CD8-positive, alpha-beta memory T cell (primary cell): ENCODE measurements at regions not wholly inside any gene's neighbourhood (a gene's known extent, or its start where the extent isn't known, plus 50 kb on each side); places are given as distances from the start of the nearest gene placed in this dataset.
"Not testable (repeated sequence)": the region's sequence is repeated elsewhere in the genome, so short reads cannot be mapped to it uniquely, and the experiment has no call there.

Experiments used
- CTCF ChIA-PET: fragments of 350-600 bp; sonication (Branson Sonifier 250); formaldehyde crosslinking; loops from one replicate; lab custom pipeline; 2021; ENCODE audit warnings: antibody characterized with exemption; lab: Charles Lee
- POLR2A ChIA-PET: fragments of 350-600 bp; sonication (Branson Sonifier 250); formaldehyde crosslinking; loops from one replicate; lab custom pipeline; 2021; ENCODE audit warnings: antibody characterized with exemption; lab: Charles Lee
- DNase-seq, 5 donors: peaks; one replicate each; pipeline versions ENCODE4 v3.0.0 to v3.0.0-alpha.2; 2020 to 2022; ENCODE audit warnings: mixed read lengths in 1 of 5
- H3K27ac ChIP-seq: one replicate; pipeline ENCODE4 v1.7.0; 2013; ENCODE audit warnings: low read depth, mild to moderate bottlenecking, low read length, moderate library complexity
- H3K27me3 ChIP-seq: 2 replicates; pipeline ENCODE4 v1.7.0; 2013; ENCODE audit warnings: low read length, mild to moderate bottlenecking; ENCODE audit not compliant: insufficient read depth, poor library complexity, severe bottlenecking
- H3K36me3 ChIP-seq: 2 replicates; pipeline ENCODE4 v1.7.0; 2013; ENCODE audit warnings: mild to moderate bottlenecking, low read length, moderate library complexity; ENCODE audit not compliant: insufficient read depth
- H3K4me1 ChIP-seq: 2 replicates; pipeline ENCODE4 v1.7.0; 2013; ENCODE audit warnings: mild to moderate bottlenecking, low read length, moderate library complexity; ENCODE audit not compliant: insufficient read depth
- H3K4me3 ChIP-seq: 2 replicates; pipeline ENCODE4 v1.7.0; 2013; ENCODE audit warnings: mild to moderate bottlenecking, low read length
- H3K9me3 ChIP-seq: 2 replicates; pipeline ENCODE4 v1.7.0; 2013; ENCODE audit warnings: mild to moderate bottlenecking, low read length
- H3K27ac Mint-ChIP-seq, 8 donors: one replicate each; pipeline ENCODE4 v1.8.0; 2020 to 2021; ENCODE audit warnings: mixed read lengths in 8 of 8, mild to moderate bottlenecking in 6 of 8, inconsistent platforms in 3 of 8, moderate library complexity in 3 of 8
- H3K27me3 Mint-ChIP-seq, 2 donors: one replicate each; pipeline ENCODE4 v1.8.0; 2020 to 2021; ENCODE audit warnings: mixed read lengths in 2 of 2, mild to moderate bottlenecking in 1 of 2, moderate library complexity in 1 of 2
- H3K36me3 Mint-ChIP-seq, 3 donors: one replicate each; pipeline ENCODE4 v1.8.0; 2020 to 2021; ENCODE audit warnings: mixed read lengths in 3 of 3, inconsistent platforms in 1 of 3, mild to moderate bottlenecking in 1 of 3
- H3K4me1 Mint-ChIP-seq, 3 donors: one replicate each; pipeline ENCODE4 v1.8.0; 2020 to 2021; ENCODE audit warnings: mixed read lengths in 3 of 3, inconsistent platforms in 1 of 3, mild to moderate bottlenecking in 1 of 3
- H3K4me3 Mint-ChIP-seq, 7 donors: one replicate each; pipeline ENCODE4 v1.8.0; 2020 to 2021; ENCODE audit warnings: mixed read lengths in 7 of 7, mild to moderate bottlenecking in 6 of 7, moderate library complexity in 4 of 7, inconsistent platforms in 2 of 7
- H3K9me3 Mint-ChIP-seq, 5 donors: one replicate each; pipeline ENCODE4 v1.8.0; 2020 to 2022; ENCODE audit warnings: mixed read lengths in 5 of 5, mild to moderate bottlenecking in 3 of 5, moderate library complexity in 2 of 5, inconsistent platforms in 1 of 5

DNA sequence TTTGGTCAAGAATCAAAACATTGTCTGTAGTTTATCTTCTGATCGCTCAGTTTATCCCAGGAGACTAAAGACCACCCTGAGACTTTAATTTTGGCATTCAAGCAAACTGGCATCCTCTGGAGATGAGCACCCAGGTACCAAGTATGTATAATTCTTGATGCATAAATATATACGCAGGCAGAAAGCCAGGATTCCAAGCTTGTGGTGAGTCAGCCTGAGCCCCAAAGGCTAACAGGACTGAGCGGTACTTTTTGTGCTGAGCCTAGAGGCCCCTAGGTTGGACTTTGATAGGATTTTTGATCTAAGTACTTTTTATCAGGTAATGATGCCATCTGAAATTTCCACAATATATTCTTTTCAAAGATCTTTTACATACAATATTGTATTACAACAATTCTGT, 301.3 kb downstream of the TFAP2B start:
- Mint-ChIP-seq H3K4me3 (no peak overlapping the region), H3K27me3 (no peaks in the 10 kb centered on the region), H3K27ac (no peak overlapping the region), H3K9me3 (peaks cover 0 to 12% (median 7%) of the 10 kb centered on the region in 5 donors), H3K4me1 (no peaks in the 10 kb centered on the region), H3K36me3 (no peaks in the 10 kb centered on the region)
- no peak for DNase-seq
- no peaks in the 10 kb centered on the region for H3K4me1 ChIP-seq
- ChIA-PET CTCF (no interaction called here), POLR2A (no interaction called here)
- H3K27ac ChIP-seq: no peak overlapping the region
- no peaks in the 10 kb centered on the region for H3K36me3 ChIP-seq
- no peaks in the 10 kb centered on the region for H3K9me3 ChIP-seq
- H3K27me3 ChIP-seq: no peaks in the 10 kb centered on the region
- H3K4me3 ChIP-seq: no peak overlapping the region

DNA sequence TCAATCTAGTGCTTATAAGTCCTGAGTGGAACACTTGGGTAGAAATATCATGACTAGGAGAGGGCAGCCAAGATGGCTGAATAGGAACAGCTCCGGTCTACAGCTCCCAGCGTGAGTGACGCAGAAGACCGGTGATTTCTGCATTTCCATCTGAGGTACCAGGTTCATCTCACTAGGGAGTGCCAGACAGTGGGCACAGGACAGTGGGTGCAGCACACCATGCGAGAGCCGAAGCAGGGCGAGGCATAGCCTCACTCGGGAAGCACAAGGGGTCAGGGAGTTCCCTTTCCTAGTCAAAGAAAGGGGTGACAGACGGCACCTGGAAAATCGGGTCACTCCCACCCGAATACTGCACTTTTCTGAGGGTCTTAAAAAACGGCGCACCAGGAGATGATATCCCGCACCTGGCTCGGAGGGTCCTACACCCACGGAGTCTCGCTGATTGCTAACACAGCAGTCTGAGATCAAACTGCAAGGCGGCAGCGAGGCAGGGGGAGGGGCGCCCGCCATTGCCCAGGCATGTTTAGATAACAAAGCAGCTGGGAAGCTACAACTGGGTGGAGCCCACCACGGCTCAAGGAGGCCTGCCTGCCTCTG, 302.8 kb downstream of the TFAP2B start:
- H3K9me3 Mint-ChIP-seq, DNase-seq, CTCF ChIA-PET: not testable (repeated sequence)

DNA sequence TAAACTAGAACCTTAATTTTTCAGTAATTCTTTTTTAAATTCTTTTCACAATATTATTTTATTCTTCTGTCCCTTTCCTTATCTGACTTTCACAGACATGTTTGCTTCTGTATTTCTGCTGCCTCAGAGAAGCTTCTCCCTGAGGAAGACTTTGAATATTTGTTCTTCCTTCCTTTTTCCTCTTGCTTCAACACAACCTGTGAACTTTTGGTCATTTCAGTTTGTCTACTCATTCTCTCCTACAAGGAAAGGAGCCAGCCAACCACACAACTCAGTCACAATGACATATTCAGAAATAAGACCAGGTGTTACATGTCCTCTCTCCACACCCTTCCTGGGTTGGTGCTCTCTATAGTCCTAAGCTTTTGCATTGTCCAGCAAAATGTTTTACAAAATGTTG, 310.4 kb downstream of the TFAP2B start:
- Histone ChIP-seq H3K9me3 (no peaks in the 10 kb centered on the region), H3K36me3 (no peaks in the 10 kb centered on the region), H3K27me3 (no peaks in the 10 kb centered on the region), H3K27ac (peak overlapping the region; percentile 16), H3K4me3 (no peak overlapping the region), H3K4me1 (no peaks in the 10 kb centered on the region)
- Mint-ChIP-seq H3K4me3 (no peak overlapping the region), H3K9me3 (peaks cover 5 to 23% (median 13%) of the 10 kb centered on the region in 5 donors), H3K36me3 (no peaks in the 10 kb centered on the region), H3K27ac (no peak overlapping the region), H3K27me3 (no peaks in the 10 kb centered on the region), H3K4me1 (no peaks in the 10 kb centered on the region)
- POLR2A ChIA-PET: no interaction called here
- DNase-seq: no peak
- CTCF ChIA-PET: no interaction called here

More for the DNA sequence above, 302.8 kb downstream of the TFAP2B start:
- H3K4me3 ChIP-seq, H3K36me3 Mint-ChIP-seq, H3K36me3 ChIP-seq, H3K27me3 ChIP-seq, POLR2A ChIA-PET, H3K4me3 Mint-ChIP-seq, H3K4me1 ChIP-seq, H3K27ac Mint-ChIP-seq, H3K9me3 ChIP-seq, H3K4me1 Mint-ChIP-seq, H3K27me3 Mint-ChIP-seq: not testable (repeated sequence)
- peak overlapping the region; percentile 31 for H3K27ac ChIP-seq

DNA sequence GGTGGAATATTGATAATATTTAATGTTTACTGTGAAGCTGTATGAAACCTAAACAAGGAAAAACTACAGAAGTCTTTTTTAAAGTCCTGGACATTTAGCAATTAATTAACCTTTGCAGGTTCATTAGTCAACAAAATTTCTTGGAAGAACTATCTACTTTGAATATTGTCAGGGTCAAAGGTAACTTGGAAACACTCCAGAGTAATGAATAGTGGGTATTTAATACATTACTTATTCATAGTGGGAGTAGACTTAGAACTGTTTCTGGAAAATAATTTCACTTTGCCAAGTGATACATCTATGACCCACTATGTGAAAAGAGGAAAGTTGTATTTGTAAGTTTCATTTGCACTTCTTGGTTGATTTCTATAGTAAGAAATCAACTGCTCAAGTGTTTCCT, 319.1 kb downstream of the TFAP2B start:
- H3K9me3 Mint-ChIP-seq: peaks cover 2 to 18% (median 11%) of the 10 kb centered on the region in 5 donors

DNA sequence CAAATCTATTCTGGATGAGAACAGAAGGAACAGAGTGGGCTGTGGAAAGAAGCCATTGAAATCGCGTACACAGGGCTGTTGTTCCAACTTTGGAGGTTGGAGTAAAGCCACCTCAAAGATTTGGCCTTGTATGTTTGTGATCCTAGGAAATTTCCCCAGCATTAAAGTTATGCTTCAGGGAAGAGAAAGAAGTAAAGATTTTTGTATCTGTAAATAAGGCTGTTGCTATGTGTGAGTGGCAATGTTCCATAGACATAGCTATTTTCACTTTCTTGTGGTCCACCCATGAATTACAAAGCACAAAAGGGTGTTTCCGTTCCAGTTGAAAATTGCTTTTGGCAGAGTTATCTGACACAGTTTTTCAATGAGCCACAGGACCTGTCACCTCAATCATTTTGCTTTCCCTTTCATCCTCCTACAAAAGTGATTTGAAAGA, 321.3 kb downstream of the TFAP2B start:
- ChIA-PET CTCF (no interaction called here), POLR2A (no interaction called here)
- H3K27ac Mint-ChIP-seq: no peak overlapping the region
- H3K4me3 Mint-ChIP-seq: no peak overlapping the region
- no peaks in the 10 kb centered on the region for H3K9me3 ChIP-seq
- H3K4me1 ChIP-seq: no peaks in the 10 kb centered on the region
- no peak for DNase-seq
- no peaks in the 10 kb centered on the region for H3K27me3 Mint-ChIP-seq
- H3K36me3 Mint-ChIP-seq: no peaks in the 10 kb centered on the region
- no peak overlapping the region for H3K27ac ChIP-seq
- H3K4me1 Mint-ChIP-seq: no peaks in the 10 kb centered on the region
- H3K9me3 Mint-ChIP-seq: peaks cover 8 to 18% (median 14%) of the 10 kb centered on the region in 5 donors
- no peak overlapping the region for H3K4me3 ChIP-seq
- no peaks in the 10 kb centered on the region for H3K36me3 ChIP-seq
- H3K27me3 ChIP-seq: no peaks in the 10 kb centered on the region

More for the DNA sequence above, 319.1 kb downstream of the TFAP2B start:
- Histone ChIP-seq H3K27me3 (no peaks in the 10 kb centered on the region), H3K27ac (no peak overlapping the region), H3K4me1 (no peaks in the 10 kb centered on the region), H3K36me3 (no peaks in the 10 kb centered on the region), H3K4me3 (no peak overlapping the region), H3K9me3 (no peaks in the 10 kb centered on the region)
- no peak overlapping the region for H3K27ac Mint-ChIP-seq
- no peak for DNase-seq
- ChIA-PET CTCF (no interaction called here), POLR2A (no interaction called here)
- H3K4me1 Mint-ChIP-seq: no peaks in the 10 kb centered on the region
- no peaks in the 10 kb centered on the region for H3K27me3 Mint-ChIP-seq
- H3K4me3 Mint-ChIP-seq: no peak overlapping the region
- H3K36me3 Mint-ChIP-seq: no peaks in the 10 kb centered on the region

DNA sequence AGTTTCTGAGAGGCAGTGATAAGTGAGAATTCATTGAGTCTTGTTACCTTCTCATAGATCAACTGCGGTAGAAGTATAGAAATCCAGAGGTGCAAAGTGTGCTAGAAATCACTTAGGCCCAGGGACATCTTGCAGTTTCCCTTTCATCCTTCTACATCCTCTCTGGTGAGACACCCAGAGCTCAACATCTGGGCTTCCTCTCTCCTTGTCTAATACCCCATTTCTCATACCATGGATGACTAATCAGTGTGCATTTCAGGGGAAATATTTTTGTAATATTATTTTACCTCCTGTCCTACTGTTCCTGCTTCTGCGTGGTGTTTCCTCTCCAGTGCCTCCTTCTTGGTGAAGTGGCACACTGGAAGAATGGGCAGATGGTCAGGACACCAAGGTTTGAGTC, 322.4 kb downstream of the TFAP2B start:
- no peak overlapping the region for H3K4me3 ChIP-seq
- Mint-ChIP-seq H3K4me3 (no peak overlapping the region), H3K27ac (no peak overlapping the region), H3K9me3 (peaks cover 10 to 17% (median 14%) of the 10 kb centered on the region in 5 donors), H3K27me3 (no peaks in the 10 kb centered on the region), H3K36me3 (no peaks in the 10 kb centered on the region), H3K4me1 (no peaks in the 10 kb centered on the region)
- H3K9me3 ChIP-seq: no peaks in the 10 kb centered on the region
- no peaks in the 10 kb centered on the region for H3K27me3 ChIP-seq
- CTCF ChIA-PET: no interaction called here
- DNase-seq: no peak
- H3K36me3 ChIP-seq: no peaks in the 10 kb centered on the region
- H3K27ac ChIP-seq: no peak overlapping the region
- POLR2A ChIA-PET: no interaction called here
- no peaks in the 10 kb centered on the region for H3K4me1 ChIP-seq

DNA sequence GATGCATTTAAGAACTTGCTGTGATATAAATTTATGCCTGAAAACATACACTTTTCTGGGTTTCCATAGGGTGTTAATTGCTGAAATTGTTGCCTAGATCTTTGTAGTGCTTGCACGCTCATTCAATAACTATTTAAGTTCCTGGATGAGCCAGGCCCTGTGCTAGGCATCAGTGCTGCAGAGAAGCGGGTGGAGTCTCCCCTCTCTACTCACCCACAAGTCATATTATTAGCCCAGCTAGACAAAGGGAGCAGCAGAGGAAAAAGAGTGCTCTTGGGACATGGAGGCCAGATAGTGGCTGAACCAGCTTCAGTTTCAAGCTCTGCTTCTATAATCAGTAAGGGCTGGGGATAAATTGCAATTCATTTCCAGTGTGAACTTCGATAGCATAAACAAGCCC, 329.1 kb downstream of the TFAP2B start:
- DNase-seq: no peak
- Histone ChIP-seq H3K27me3 (no peaks in the 10 kb centered on the region), H3K4me3 (no peak overlapping the region), H3K36me3 (no peaks in the 10 kb centered on the region), H3K9me3 (no peaks in the 10 kb centered on the region), H3K27ac (no peak overlapping the region), H3K4me1 (no peaks in the 10 kb centered on the region)
- Mint-ChIP-seq H3K27ac (no peak overlapping the region), H3K9me3 (peaks cover 9 to 35% (median 13%) of the 10 kb centered on the region in 5 donors), H3K36me3 (no peaks in the 10 kb centered on the region), H3K4me3 (no peak overlapping the region), H3K4me1 (no peaks in the 10 kb centered on the region), H3K27me3 (no peaks in the 10 kb centered on the region)
- POLR2A ChIA-PET: no interaction called here
- CTCF ChIA-PET: no interaction called here

DNA sequence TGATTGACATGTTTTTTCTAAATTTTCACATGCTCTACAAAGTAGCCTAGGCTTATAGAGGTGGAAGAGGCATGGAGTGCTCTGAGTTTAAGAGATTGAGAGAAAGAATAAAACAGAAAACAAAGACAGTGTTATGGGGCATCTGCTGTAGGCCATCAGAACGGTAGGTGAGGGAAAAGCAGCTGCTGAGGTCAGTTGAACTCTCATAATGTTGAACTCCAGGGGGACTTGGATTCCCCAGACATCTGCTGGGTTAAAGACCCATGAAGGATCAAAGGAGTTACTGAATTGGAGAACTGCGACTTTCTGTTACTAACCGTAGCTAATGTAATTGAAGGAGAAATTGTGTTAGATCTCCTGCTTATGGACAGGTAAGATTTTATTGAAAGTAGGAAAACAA, 333.9 kb downstream of the TFAP2B start:
- ChIA-PET POLR2A (no interaction called here), CTCF (no interaction called here)
- no peaks in the 10 kb centered on the region for H3K27me3 Mint-ChIP-seq
- H3K4me1 ChIP-seq: no peaks in the 10 kb centered on the region
- no peaks in the 10 kb centered on the region for H3K36me3 ChIP-seq
- no peaks in the 10 kb centered on the region for H3K36me3 Mint-ChIP-seq
- no peak overlapping the region for H3K27ac Mint-ChIP-seq
- no peak for DNase-seq
- no peaks in the 10 kb centered on the region for H3K4me1 Mint-ChIP-seq
- no peak overlapping the region for H3K4me3 ChIP-seq
- H3K9me3 Mint-ChIP-seq: peaks cover 0 to 26% (median 4%) of the 10 kb centered on the region in 5 donors
- H3K27me3 ChIP-seq: no peaks in the 10 kb centered on the region
- H3K27ac ChIP-seq: no peak overlapping the region
- no peaks in the 10 kb centered on the region for H3K9me3 ChIP-seq
- no peak overlapping the region for H3K4me3 Mint-ChIP-seq
